Renal cortex interstitium (tissue), 11 donors: ENCODE measurements at regions not wholly inside any gene's neighbourhood (a gene's known extent, or its start where the extent isn't known, plus 50 kb on each side); places are given as distances from the start of the nearest gene placed in this dataset.

Experiments used
- DNase-seq, 11 donors: peaks; one replicate each; pipeline ENCODE4 v3.0.0-alpha.2; 2013; ENCODE audit warnings: low read depth in 9 of 11, low spot score in 4 of 11; ENCODE audit errors: extremely low read depth in 1 of 11

- no peak for DNase-seq
Measured at GRCh38 chr6:168383062-168383854, 57.7 kb upstream of the SMOC2 start.

- no peak for DNase-seq
Measured at GRCh38 chr6:168384045-168385036, 56.6 kb upstream of the SMOC2 start.

- DNase-seq, result no peak
Measured at GRCh38 chr6:168385037-168385759, 55.8 kb upstream of the SMOC2 start.

- DNase-seq, result no peak
Measured at GRCh38 chr6:168385858-168386735, 54.9 kb upstream of the SMOC2 start.

GRCh38 chr6:168386973-168387372, 54.0 kb upstream of the SMOC2 start:
- no peak for DNase-seq

- no peak for DNase-seq
Measured at GRCh38 chr6:168387426-168387825, 53.6 kb upstream of the SMOC2 start.

GRCh38 chr6:168387911-168388310, 53.1 kb upstream of the SMOC2 start:
- no peak for DNase-seq

- no peak for DNase-seq
Measured at GRCh38 chr6:168388641-168389633, 52.0 kb upstream of the SMOC2 start.

GRCh38 chr6:168390749-168391420, 50.1 kb upstream of the SMOC2 start:
- no peak for DNase-seq
